ENCODE measurements at regions not wholly inside any gene's neighbourhood (a gene's known extent, or its start where the extent isn't known, plus 50 kb on each side); places are given as distances from the start of the nearest gene placed in this dataset.

DNA sequence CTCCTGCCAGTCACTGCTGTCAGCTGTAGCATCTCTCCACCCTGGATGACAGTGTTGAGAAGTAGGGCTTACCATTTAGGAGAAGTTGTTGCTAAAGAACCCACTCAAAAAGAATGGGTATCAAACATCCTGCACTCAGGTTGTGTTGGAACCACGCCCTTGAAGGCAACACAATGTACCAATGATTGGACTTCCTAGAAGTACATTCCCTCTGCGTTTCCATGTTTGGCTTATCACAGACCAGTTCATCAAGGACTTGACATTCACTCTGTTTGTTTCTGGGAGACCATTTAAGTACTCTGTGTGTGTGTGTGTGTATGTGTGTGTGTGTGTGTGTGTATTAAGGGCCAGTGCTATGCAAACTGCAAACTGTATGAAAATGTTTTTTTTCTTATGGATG is 200.6 kb upstream of the GATB start:
- no peak for DNase-seq

GRCh38 chr4:151960449-151961230 is 199.8 kb upstream of the GATB start:
- no peak for DNase-seq

- DNase-seq = no peak
These were observed 196.3 kb upstream of the GATB start for GRCh38 chr4:151957153-151957552.

- no peak for DNase-seq
These were observed 195.0 kb upstream of the GATB start for GRCh38 chr4:151955721-151956380.

- DNase-seq = no peak
These were observed 193.1 kb upstream of the GATB start for GRCh38 chr4:151953795-151954372.

DNA sequence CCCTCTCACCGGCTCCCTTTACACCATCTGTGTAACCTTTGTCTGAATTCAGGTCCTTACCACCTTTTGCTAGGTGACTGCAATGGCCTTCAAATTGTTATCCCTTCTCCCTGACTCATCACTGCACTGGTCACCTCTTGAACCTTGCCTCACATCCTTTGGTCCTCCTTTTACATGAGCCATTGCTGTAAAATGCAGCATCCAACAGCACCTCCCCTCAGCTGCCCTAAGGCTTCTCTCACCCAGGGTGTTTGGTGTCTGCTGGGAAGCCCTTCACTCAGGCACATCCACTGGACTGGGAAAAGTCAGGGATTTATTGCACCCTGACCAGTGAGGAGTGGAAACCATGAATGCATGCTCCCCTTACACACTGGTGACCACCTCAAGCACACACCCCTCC is 192.5 kb upstream of the GATB start:
- no peak for DNase-seq

DNA sequence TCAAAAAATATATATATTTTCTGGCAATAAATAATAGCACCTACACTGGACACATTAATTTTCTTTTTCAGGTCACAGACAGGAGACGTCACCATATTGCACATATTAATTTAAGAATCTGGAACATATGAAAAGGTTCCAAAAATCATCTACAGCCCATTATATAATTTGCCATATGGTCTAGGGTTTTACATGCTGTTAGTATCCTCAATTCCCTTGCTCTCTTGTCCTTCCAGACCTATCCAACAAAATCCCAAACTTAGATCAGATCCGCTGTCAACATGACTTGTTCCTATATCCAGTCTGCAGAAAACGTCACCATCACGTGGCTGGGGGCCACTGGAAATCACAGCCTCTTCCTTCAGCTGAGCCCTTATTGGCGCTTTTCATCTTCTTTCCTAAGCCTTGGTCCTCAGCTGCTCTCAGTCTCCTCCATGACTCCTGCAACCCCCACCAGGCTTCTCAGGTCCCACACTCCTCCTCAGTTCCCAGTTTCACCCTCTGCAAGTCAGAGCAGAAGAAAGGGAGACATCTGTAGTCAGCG is 192.0 kb upstream of the GATB start:
- DNase-seq = no peak

DNA sequence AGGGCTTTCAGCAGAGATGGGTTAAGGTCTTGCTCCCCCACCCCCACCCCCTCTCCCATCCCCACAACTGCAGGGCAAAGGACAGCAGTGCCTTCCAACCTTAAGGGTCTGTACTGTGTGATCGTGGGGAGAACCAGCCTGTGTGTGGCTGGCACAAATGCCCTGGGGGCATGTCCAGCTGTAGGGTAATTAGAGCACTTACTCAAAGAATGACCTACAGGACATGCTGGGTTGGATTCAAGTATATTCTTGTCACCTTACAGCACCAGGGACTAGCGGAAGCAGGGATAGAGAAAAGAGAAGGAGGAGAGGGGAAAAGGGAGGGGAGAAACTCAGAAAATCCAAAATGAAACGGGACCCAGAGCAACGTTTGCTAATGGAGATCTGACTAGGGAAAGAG is 191.3 kb upstream of the GATB start:
- DNase-seq = no peak

GRCh38 chr4:151951671-151952050 is 190.9 kb upstream of the GATB start:
- no peak for DNase-seq

GRCh38 chr4:151950993-151951670 is 190.3 kb upstream of the GATB start:
- DNase-seq = no peak

GRCh38 chr4:151948351-151949016 is 187.7 kb upstream of the GATB start:
- DNase-seq = no peak

DNA sequence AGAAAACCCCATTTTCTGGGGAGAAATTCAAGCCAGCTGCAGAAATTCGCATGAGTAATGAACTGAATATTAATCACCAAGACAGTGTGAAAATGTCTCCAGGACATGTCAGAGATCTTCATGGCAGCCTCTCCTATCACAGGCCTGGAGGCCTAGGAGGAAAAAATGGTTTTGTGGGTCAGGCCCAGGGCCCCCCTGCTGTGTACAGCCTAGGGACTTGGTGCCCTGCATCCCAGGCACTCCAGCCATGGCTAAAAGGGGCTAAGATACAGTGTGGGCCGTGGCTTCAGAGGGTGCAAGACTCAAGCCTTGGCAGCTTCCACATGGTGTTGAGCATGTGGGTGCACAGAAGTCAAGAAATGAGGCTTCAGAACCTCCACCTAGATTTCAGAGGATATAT is 185.9 kb upstream of the GATB start:
- DNase-seq = no peak

- DNase-seq = no peak
These were observed 182.2 kb upstream of the GATB start for GRCh38 chr4:151942971-151943370.

- no peak for DNase-seq
These were observed 180.3 kb upstream of the GATB start for GRCh38 chr4:151940926-151941617.

DNA sequence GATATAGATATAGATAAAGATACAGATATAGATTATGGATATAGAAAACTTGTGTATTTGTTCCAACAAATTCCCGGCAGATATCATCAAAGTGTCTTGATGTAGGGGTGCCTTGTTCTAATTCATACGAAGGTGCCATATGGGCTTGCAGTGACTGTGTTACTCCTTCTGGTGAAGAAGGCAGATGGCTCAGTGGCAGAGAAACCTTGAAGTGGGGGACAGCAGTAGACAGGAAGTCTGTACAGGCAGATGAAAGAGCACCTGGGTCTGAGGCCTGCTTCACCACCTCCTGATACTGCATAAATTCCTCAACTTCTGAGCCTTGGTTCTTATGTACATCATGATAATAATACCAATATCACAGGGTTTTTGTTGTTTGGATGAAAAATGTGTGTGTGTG is 179.5 kb upstream of the GATB start:
- no peak for DNase-seq

- no peak for DNase-seq
These were observed 178.9 kb upstream of the GATB start for GRCh38 chr4:151939670-151940069.

GRCh38 chr4:151935411-151935810 is 174.6 kb upstream of the GATB start:
- DNase-seq = no peak

DNA sequence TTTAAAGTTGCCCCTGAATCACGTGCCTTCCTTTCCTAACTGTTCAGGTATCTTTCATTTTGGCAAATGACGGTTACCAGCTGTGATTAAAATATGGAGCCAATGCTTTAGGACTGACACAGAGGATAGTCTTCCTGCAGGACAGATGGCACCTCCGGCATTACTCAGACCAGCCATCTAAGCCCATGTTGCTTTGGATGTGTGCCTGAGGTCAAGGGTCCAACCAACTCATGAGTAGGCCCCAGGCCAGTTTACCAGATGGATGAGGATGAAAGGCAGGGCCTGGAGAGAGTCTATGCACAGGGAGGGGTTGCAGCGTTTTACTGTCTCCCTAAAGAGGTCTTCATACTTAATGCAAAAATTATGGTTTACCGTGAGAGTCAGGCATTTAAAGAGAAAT is 174.0 kb upstream of the GATB start:
- no peak for DNase-seq

DNA sequence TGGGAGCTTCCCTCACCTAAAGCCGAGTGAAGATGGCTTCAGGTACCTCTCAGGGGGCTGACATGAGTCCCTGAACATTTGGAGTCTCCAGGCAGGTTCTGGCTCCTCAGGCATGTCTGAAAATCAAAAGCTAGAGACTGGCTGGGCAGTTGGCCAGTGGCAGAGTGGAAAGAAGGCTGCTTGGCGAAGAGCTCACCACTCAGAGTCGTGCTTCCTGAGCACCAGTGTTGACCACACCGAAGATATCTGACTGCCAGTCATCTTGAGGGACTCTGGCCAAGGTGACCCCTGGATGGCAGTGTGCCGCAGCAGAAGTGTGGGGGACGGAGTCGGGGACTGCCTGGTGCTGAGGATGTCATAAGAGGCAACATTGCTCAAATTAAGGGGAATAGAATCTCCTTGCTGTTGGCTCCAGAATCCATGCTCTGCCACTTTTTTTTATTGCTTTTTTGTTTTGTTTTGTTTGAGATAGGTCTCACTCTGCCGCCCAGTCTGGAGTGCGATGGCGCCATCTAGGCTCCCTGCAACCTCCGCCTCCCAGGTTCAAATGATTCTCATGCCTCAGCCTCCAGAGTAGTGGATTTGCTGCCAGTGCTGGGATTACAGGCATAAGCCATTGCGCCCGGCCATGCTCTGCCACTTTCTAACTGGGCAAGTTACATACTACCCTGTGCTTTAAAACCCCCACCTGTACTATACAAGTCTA is 172.5 kb upstream of the GATB start:
- no peak for DNase-seq

GRCh38 chr4:151931563-151931962 is 170.8 kb upstream of the GATB start:
- no peak for DNase-seq

DNA sequence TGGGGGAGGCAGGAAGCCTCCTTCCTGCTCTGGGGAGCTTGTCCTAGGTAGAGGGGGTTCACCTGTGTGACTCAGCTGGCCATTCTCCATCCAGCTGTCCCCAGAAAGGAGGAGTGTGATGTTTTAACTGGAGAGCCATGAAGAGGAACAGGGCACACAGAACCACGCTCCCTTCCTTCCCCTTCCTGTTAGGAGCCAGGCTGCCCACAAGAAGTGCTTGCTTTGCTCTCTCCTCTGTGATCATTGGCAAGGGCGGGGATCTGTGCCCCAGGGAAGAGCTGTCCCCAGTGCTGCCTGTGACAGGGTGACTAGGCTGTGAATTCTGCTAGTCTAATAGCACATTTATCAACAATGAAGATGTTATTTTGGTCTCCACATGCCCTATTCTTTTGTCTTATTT is 169.6 kb upstream of the GATB start:
- DNase-seq = no peak

- no peak for DNase-seq
These were observed 167.3 kb upstream of the GATB start for GRCh38 chr4:151928112-151928511.

Measured in activated CD8-positive, alpha-beta memory T cell treated with anti-CD3 and anti-CD28 coated beads, Interleukin-2, amount 50 U/mL, for 48 hours (primary cell).